HepG2 (cell line): ENCODE measurements at regions not wholly inside any gene's neighbourhood (a gene's known extent, or its start where the extent isn't known, plus 50 kb on each side); places are given as distances from the start of the nearest gene placed in this dataset.

Source experiments
- ATF6 ChIP-seq: sonication (generic); formaldehyde crosslinking; conservative IDR thresholded peaks from 2 replicates; pipeline ENCODE4 v1.4.0; 2020; ENCODE audit warnings: missing genetic modification reagents
- ATF7 ChIP-seq, 2 experiments: fragments of 450-650 bp in 1 of 2; sonication (generic) in 1 of 2; formaldehyde crosslinking in 1 of 2; IDR thresholded peaks; 2 replicates each; pipeline versions ENCODE4 v1.4.0 to v1.6.1; 2016 to 2020; ENCODE audit warnings: antibody characterized with exemption in 1 of 2, mild to moderate bottlenecking in 1 of 2, missing genetic modification reagents in 1 of 2
- CTCF ChIP-seq: sonication (generic); formaldehyde crosslinking; IDR thresholded peaks from 2 replicates; pipeline ENCODE4 v1.5.0; 2020; ENCODE audit warnings: mild to moderate bottlenecking, missing genetic modification reagents, moderate library complexity
- EHMT2 ChIP-seq: fragments of 200-600 bp; sonication (generic); IDR thresholded peaks from 2 replicates; pipeline ENCODE4 v1.7.0; 2017; ENCODE audit warnings: antibody characterized with exemption, low read depth, low read length, borderline replicate concordance
- JUND ChIP-seq: sonication (generic); formaldehyde crosslinking; IDR thresholded peaks from 2 replicates; pipeline ENCODE4 v1.8.0; 2022; ENCODE audit warnings: mild to moderate bottlenecking, missing genetic modification reagents
- RAD21 ChIP-seq: fragments of 450-650 bp; formaldehyde crosslinking; IDR thresholded peaks from 2 replicates; pipeline ENCODE4 v1.5.0; 2020; ENCODE audit warnings: mild to moderate bottlenecking
- RFX5 ChIP-seq: IDR thresholded peaks from 2 replicates; pipeline ENCODE4 v1.6.1; 2011; ENCODE audit warnings: low read depth, low read length, improper control_type of control experiment
- ZFX ChIP-seq: sonication (generic); formaldehyde crosslinking; IDR thresholded peaks from 2 replicates; pipeline ENCODE4 v1.4.0; 2020; ENCODE audit warnings: mild to moderate bottlenecking, low read depth, missing genetic modification reagents, moderate library complexity
- ZNF263 ChIP-seq: sonication (generic); formaldehyde crosslinking; IDR thresholded peaks from 2 replicates; pipeline ENCODE4 v1.4.0; 2020; ENCODE audit warnings: missing genetic modification reagents
- ZNF274 ChIP-seq: sonication (generic); formaldehyde crosslinking; IDR thresholded peaks from 2 replicates; pipeline ENCODE4 v1.5.1; 2020; ENCODE audit warnings: mild to moderate bottlenecking, missing genetic modification reagents
- ZNF33A ChIP-seq: sonication (generic); formaldehyde crosslinking; IDR thresholded peaks from 2 replicates; pipeline ENCODE4 v1.5.1; 2020; ENCODE audit warnings: missing genetic modification reagents, mild to moderate bottlenecking, moderate library complexity, borderline replicate concordance
- ZNF687 ChIP-seq: sonication (generic); formaldehyde crosslinking; IDR thresholded peaks from 2 replicates; pipeline ENCODE4 v1.5.1; 2020; ENCODE audit warnings: mild to moderate bottlenecking, missing genetic modification reagents, moderate library complexity

- no peak for TF ChIP-seq ZFX
- no peak for TF ChIP-seq RFX5
- TF ChIP-seq ZNF687 (CRISPR knock-in tag), result no peak
- no peak for TF ChIP-seq ZNF274 (CRISPR knock-in tag)
- TF ChIP-seq ZNF263 (CRISPR knock-in tag), result no peak
- TF ChIP-seq CTCF (CRISPR knock-in tag), result peak; percentile 90
- TF ChIP-seq ATF7 (IDR thresholded peaks at IDR 0.05), result no peak
- no peak for TF ChIP-seq ATF7 (CRISPR knock-in tag; IDR thresholded peaks at IDR 0.05)
- TF ChIP-seq ATF6 (CRISPR knock-in tag), result no peak
- TF ChIP-seq ZNF33A (CRISPR knock-in tag), result no peak
- TF ChIP-seq RAD21 (CRISPR knock-in tag), result no peak
- no peak for TF ChIP-seq EHMT2
- no peak for TF ChIP-seq JUND (CRISPR knock-in tag)
Observed at GRCh38 chr15:66862940-66863335, 160.9 kb downstream of the SMAD6 start.
